GM12801 (cell line): ENCODE measurements at regions not wholly inside any gene's neighbourhood (a gene's known extent, or its start where the extent isn't known, plus 50 kb on each side); places are given as distances from the start of the nearest gene placed in this dataset.

ENCODE experiments used
- TF ChIP-seq, protein P1 (sequence below): IDR thresholded peaks from one replicate; pipeline ENCODE4 v1.5.1; 2011; ENCODE audit warnings: control low read depth; ENCODE audit not compliant: insufficient read length; ENCODE audit errors: extremely low read depth

- TF ChIP-seq, protein P1, sequence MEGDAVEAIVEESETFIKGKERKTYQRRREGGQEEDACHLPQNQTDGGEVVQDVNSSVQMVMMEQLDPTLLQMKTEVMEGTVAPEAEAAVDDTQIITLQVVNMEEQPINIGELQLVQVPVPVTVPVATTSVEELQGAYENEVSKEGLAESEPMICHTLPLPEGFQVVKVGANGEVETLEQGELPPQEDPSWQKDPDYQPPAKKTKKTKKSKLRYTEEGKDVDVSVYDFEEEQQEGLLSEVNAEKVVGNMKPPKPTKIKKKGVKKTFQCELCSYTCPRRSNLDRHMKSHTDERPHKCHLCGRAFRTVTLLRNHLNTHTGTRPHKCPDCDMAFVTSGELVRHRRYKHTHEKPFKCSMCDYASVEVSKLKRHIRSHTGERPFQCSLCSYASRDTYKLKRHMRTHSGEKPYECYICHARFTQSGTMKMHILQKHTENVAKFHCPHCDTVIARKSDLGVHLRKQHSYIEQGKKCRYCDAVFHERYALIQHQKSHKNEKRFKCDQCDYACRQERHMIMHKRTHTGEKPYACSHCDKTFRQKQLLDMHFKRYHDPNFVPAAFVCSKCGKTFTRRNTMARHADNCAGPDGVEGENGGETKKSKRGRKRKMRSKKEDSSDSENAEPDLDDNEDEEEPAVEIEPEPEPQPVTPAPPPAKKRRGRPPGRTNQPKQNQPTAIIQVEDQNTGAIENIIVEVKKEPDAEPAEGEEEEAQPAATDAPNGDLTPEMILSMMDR = no peak
Observed at GRCh38 chr21:27735699-27736098, 768.8 kb upstream of the ADAMTS5 start.

- TF ChIP-seq, protein P1 = no peak
Observed at GRCh38 chr21:27734146-27734545, 767.3 kb upstream of the ADAMTS5 start.

GRCh38 chr21:27725916-27726315 is 759.0 kb upstream of the ADAMTS5 start:
- TF ChIP-seq, protein P1 = no peak

- TF ChIP-seq, protein P1 = no peak
Observed at GRCh38 chr21:27722095-27722494, 755.2 kb upstream of the ADAMTS5 start.

DNA sequence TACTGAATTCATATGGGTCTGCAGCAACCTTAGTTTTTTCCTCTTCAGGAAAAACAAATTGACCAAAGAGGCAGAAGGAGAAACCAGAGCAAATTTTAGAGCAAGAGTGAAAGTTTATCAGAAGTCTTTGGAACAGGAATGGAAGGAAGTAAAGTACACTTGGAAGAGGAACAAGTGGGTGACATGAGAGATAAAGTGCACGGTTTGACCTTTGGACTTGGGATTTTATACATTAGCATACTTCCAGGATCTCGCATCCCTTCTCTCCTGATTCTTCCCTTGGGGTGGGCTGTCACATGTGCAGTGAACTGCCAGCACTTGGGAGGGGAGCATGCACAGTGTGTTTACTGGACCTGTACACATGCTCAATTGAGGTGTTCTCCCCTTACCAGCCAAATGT is 754.8 kb upstream of the ADAMTS5 start:
- TF ChIP-seq, protein P1 = no peak

GRCh38 chr21:27719226-27719625 is 752.3 kb upstream of the ADAMTS5 start:
- TF ChIP-seq, protein P1 = no peak

DNA sequence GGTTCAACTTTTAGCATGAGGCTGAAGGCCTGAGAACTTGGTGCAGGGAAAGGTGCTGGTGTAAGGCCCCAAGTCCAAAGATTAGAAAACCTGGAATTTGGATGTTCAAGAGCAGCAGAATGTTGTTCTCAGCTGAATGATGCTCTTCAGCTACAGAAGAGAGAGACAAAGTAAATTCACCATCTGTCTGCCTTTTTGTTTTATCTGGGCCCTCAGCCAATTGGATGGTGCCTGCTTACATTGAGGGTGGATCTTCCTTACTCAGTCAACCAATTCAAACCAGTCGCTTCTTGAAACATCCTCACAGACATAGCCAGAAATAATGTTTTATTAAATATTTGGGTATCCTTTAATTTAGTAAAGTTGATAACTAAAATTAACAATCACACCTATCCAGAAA is 748.2 kb upstream of the ADAMTS5 start:
- TF ChIP-seq, protein P1 = no peak
